ENCODE measurements at regions not wholly inside any gene's neighbourhood (a gene's known extent, or its start where the extent isn't known, plus 50 kb on each side); places are given as distances from the start of the nearest gene placed in this dataset.

- Histone ChIP-seq H3K9ac (ENCODE audit: low read length in 3 of 3) (no peak overlapping the region), H3K27me3 (ENCODE audit: control insufficient read depth, insufficient read depth, low read length) (no peaks in the 10 kb centered on the region), H3K4me3 (ENCODE audit: low read length in 3 of 3) (no peak overlapping the region), H3K9me3 (ENCODE audit: control insufficient read depth in 2 of 3, insufficient read depth in 1 of 3, low read length in 3 of 3) (no peaks in the 10 kb centered on the region), H3K4me1 (ENCODE audit: control insufficient read depth in 2 of 3, insufficient read depth in 2 of 3, low read depth in 1 of 3, low read length in 3 of 3) (no peaks in the 10 kb centered on the region), H3K36me3 (ENCODE audit: control insufficient read depth in 2 of 3, insufficient read depth in 3 of 3, low read length in 3 of 3) (no peaks in the 10 kb centered on the region), H3K27ac (ENCODE audit: low read depth in 2 of 2, low read length in 2 of 2) (no peak overlapping the region)
- DNase-seq (no peak), FAIRE-seq (no peak)
- intact Hi-C loops (cut with DNase I) = no loop called here
- no peak for TF ChIP-seq CTCF (IDR thresholded peaks at IDR 0.05; ENCODE audit: borderline replicate concordance, extremely low read depth, insufficient read depth)
These were observed 161.3 kb upstream of the KIT start for GRCh38 chr4:54496412-54496811.

GRCh38 chr4:54497947-54498346 lies 159.8 kb upstream of the KIT start:
- intact Hi-C loops (cut with DNase I) = no loop called here
- no peak for FAIRE-seq
- Histone ChIP-seq H3K27me3 (ENCODE audit: control insufficient read depth, insufficient read depth, low read length) (no peaks in the 10 kb centered on the region), H3K4me1 (ENCODE audit: control insufficient read depth in 2 of 3, insufficient read depth in 2 of 3, low read depth in 1 of 3, low read length in 3 of 3) (no peaks in the 10 kb centered on the region), H3K4me3 (ENCODE audit: low read length in 3 of 3) (no peak overlapping the region), H3K9ac (ENCODE audit: low read length in 3 of 3) (no peak overlapping the region), H3K36me3 (ENCODE audit: control insufficient read depth in 2 of 3, insufficient read depth in 3 of 3, low read length in 3 of 3) (no peaks in the 10 kb centered on the region), H3K27ac (ENCODE audit: low read depth in 2 of 2, low read length in 2 of 2) (no peak overlapping the region), H3K9me3 (ENCODE audit: control insufficient read depth in 2 of 3, insufficient read depth in 1 of 3, low read length in 3 of 3) (no peaks in the 10 kb centered on the region)
- TF ChIP-seq CTCF (IDR thresholded peaks at IDR 0.05; ENCODE audit: borderline replicate concordance, extremely low read depth, insufficient read depth) = no peak
- DNase-seq = peak in 2 of 5 donors; percentile 10 to 34

DNA sequence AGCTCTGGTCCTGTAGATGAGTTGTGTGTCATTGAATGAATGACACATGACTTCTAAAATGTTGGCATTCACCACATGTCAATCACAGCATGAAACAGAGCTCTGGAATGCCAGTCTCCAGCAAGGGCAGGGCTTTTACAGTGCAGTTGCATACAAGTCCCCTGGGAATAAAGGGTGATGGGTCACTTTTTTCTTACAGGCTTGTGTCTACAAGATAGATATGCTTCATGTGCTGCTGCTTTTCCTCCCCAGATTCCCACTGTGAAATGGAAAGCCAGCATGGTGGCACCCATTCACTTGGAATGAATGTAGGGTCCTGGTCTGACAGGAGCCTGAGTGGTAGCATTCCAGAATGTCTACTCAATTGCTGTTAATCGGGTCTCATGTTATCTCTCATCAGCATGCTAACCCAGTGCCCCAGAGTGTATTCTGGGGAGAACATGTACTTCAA lies 159.1 kb upstream of the KIT start:
- peak in 1 of 5 donors; percentile 11 for DNase-seq
- Histone ChIP-seq H3K4me3 (ENCODE audit: low read length in 3 of 3) (no peak overlapping the region), H3K27me3 (ENCODE audit: control insufficient read depth, insufficient read depth, low read length) (no peaks in the 10 kb centered on the region), H3K9ac (ENCODE audit: low read length in 3 of 3) (no peak overlapping the region), H3K9me3 (ENCODE audit: control insufficient read depth in 2 of 3, insufficient read depth in 1 of 3, low read length in 3 of 3) (no peaks in the 10 kb centered on the region), H3K27ac (ENCODE audit: low read depth in 2 of 2, low read length in 2 of 2) (no peak overlapping the region), H3K4me1 (ENCODE audit: control insufficient read depth in 2 of 3, insufficient read depth in 2 of 3, low read depth in 1 of 3, low read length in 3 of 3) (no peaks in the 10 kb centered on the region), H3K36me3 (ENCODE audit: control insufficient read depth in 2 of 3, insufficient read depth in 3 of 3, low read length in 3 of 3) (no peaks in the 10 kb centered on the region)
- FAIRE-seq = no peak
- TF ChIP-seq CTCF (IDR thresholded peaks at IDR 0.05; ENCODE audit: borderline replicate concordance, extremely low read depth, insufficient read depth) = no peak
- intact Hi-C loops (cut with DNase I) = no loop called here

Data from kidney (tissue), 13 donors.